Mammary epithelial cell (primary cell): ENCODE measurements at regions not wholly inside any gene's neighbourhood (a gene's known extent, or its start where the extent isn't known, plus 50 kb on each side); places are given as distances from the start of the nearest gene placed in this dataset.

Experiments used
- EZH2 ChIP-seq: IDR thresholded peaks from 2 replicates; pipeline ENCODE4 v1.6.1; 2012; ENCODE audit warnings: low read length, inconsistent platforms, borderline replicate concordance
- TF ChIP-seq, protein P1 (sequence below), 2 donors: IDR thresholded peaks in 1 of 2; conservative IDR thresholded peaks in 1 of 2; 2 replicates each; pipeline ENCODE4 v1.5.1; 2011 to 2012; ENCODE audit warnings: inconsistent platforms in 2 of 2, low read length in 2 of 2, mild to moderate bottlenecking in 2 of 2, control low read depth in 1 of 2, low read depth in 1 of 2; ENCODE audit not compliant: insufficient read depth in 1 of 2; ENCODE audit errors: extremely low read depth in 1 of 2

DNA sequence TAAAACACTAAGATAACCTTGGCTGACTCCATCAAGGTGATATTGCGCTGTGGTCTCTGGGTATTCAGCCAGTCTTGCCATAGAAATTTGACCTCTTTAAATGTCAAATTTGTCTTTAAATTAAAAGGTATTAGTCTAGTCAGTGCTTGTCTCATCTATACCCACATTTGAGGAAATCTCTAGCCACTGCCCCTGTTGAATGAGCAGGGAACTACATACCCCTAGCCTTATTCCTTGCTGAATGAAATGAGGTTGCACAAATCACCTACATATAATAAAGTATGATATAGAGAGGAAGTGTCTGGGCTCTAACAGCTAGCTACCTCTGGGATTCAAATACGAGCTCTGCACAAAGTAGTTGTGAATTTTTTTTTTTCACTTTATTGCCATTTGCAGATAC is 256.8 kb downstream of the C12orf50 start:
- TF ChIP-seq, protein P1, sequence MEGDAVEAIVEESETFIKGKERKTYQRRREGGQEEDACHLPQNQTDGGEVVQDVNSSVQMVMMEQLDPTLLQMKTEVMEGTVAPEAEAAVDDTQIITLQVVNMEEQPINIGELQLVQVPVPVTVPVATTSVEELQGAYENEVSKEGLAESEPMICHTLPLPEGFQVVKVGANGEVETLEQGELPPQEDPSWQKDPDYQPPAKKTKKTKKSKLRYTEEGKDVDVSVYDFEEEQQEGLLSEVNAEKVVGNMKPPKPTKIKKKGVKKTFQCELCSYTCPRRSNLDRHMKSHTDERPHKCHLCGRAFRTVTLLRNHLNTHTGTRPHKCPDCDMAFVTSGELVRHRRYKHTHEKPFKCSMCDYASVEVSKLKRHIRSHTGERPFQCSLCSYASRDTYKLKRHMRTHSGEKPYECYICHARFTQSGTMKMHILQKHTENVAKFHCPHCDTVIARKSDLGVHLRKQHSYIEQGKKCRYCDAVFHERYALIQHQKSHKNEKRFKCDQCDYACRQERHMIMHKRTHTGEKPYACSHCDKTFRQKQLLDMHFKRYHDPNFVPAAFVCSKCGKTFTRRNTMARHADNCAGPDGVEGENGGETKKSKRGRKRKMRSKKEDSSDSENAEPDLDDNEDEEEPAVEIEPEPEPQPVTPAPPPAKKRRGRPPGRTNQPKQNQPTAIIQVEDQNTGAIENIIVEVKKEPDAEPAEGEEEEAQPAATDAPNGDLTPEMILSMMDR (conservative IDR thresholded peaks at IDR 0.05 in 1 of 2, IDR thresholded peaks at IDR 0.05 in 1 of 2; ENCODE audit: extremely low read depth in 1 of 2, insufficient read depth in 1 of 2, low read depth in 1 of 2, low read length in 2 of 2), result no peak
- no peak for TF ChIP-seq EZH2
